ENCODE measurements at regions not wholly inside any gene's neighbourhood (a gene's known extent, or its start where the extent isn't known, plus 50 kb on each side); places are given as distances from the start of the nearest gene placed in this dataset.

DNA sequence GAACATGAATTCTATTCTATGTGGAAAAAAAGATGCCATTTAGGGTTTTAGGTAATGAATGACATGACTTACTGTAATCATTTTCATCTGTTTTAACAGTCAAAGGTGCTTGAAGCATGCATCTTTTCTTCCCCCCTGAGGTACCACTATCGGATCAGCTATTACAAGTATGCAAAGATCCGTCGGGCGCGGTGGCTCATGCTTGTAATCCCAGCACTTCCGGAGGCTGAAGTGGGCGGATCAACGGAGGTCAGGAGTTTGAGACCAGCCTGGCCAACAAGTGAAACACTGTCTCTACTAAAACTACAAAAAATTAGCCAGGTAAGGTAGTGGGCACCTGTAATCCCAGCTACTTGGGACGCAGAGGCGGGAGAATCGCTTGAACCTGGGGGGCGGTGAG, 241.3 kb downstream of the ARAP2 start:
- TF ChIP-seq KDM5A (IDR thresholded peaks at IDR 0.05): no peak
- TF ChIP-seq RFX5 (IDR thresholded peaks at IDR 0.05): no peak
- TF ChIP-seq ZSCAN20 (CRISPR knock-in tag; IDR thresholded peaks at IDR 0.05): no peak
- TF ChIP-seq CBX2 (IDR thresholded peaks at IDR 0.05; ENCODE audit: borderline replicate concordance, low read depth): no peak
- TF ChIP-seq, protein P1, sequence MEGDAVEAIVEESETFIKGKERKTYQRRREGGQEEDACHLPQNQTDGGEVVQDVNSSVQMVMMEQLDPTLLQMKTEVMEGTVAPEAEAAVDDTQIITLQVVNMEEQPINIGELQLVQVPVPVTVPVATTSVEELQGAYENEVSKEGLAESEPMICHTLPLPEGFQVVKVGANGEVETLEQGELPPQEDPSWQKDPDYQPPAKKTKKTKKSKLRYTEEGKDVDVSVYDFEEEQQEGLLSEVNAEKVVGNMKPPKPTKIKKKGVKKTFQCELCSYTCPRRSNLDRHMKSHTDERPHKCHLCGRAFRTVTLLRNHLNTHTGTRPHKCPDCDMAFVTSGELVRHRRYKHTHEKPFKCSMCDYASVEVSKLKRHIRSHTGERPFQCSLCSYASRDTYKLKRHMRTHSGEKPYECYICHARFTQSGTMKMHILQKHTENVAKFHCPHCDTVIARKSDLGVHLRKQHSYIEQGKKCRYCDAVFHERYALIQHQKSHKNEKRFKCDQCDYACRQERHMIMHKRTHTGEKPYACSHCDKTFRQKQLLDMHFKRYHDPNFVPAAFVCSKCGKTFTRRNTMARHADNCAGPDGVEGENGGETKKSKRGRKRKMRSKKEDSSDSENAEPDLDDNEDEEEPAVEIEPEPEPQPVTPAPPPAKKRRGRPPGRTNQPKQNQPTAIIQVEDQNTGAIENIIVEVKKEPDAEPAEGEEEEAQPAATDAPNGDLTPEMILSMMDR (IDR thresholded peaks at IDR 0.05): no peak
- no peak for TF ChIP-seq SMC3 (IDR thresholded peaks at IDR 0.05)
- TF ChIP-seq POLR2A (IDR thresholded peaks at IDR 0.05; ENCODE audit: low read length): no peak
- TF ChIP-seq POLR2AphosphoS2 (conservative IDR thresholded peaks at IDR 0.05; ENCODE audit: low read length): no peak
- TF ChIP-seq ZFP36 (IDR thresholded peaks at IDR 0.05; ENCODE audit: borderline replicate concordance, partially characterized antibody): no peak
- TF ChIP-seq, protein P2, sequence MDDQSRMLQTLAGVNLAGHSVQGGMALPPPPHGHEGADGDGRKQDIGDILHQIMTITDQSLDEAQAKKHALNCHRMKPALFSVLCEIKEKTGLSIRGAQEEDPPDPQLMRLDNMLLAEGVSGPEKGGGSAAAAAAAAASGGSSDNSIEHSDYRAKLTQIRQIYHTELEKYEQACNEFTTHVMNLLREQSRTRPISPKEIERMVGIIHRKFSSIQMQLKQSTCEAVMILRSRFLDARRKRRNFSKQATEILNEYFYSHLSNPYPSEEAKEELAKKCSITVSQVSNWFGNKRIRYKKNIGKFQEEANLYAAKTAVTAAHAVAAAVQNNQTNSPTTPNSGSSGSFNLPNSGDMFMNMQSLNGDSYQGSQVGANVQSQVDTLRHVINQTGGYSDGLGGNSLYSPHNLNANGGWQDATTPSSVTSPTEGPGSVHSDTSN (IDR thresholded peaks at IDR 0.05): no peak
- no peak for TF ChIP-seq ZC3H11A (IDR thresholded peaks at IDR 0.05)
- no peak for TF ChIP-seq RAD21 (conservative IDR thresholded peaks at IDR 0.05 in 1 of 2, IDR thresholded peaks at IDR 0.05 in 1 of 2)
- TF ChIP-seq KDM1A (IDR thresholded peaks at IDR 0.05; ENCODE audit: low read depth): no peak
- no peak for TF ChIP-seq JUNB (IDR thresholded peaks at IDR 0.05)
